KBM-7 (cell line): ENCODE measurements at regions not wholly inside any gene's neighbourhood (a gene's known extent, or its start where the extent isn't known, plus 50 kb on each side); places are given as distances from the start of the nearest gene placed in this dataset.
"Not testable (repeated sequence)": the region's sequence is repeated elsewhere in the genome, so short reads cannot be mapped to it uniquely, and the experiment has no call there.

Source experiments
- DNase-seq: peaks from one replicate; pipeline ENCODE4 v3.0.0-alpha.2; 2015
- in situ Hi-C: fragments of 300-500 bp; cut with MboI; formaldehyde crosslinking; loops from 2 replicates; pipeline ENCODE4 v1.14.3; 2020; ENCODE audit warnings: low sequenced_read_pairs, low pct_unique_long_range_greater_than_20kb, mixed read lengths

- in situ Hi-C loops, result no loop called here
- DNase-seq, result no peak
Observed at GRCh38 chr15:29529043-29529442, 259.4 kb upstream of the NSMCE3 start.

DNA sequence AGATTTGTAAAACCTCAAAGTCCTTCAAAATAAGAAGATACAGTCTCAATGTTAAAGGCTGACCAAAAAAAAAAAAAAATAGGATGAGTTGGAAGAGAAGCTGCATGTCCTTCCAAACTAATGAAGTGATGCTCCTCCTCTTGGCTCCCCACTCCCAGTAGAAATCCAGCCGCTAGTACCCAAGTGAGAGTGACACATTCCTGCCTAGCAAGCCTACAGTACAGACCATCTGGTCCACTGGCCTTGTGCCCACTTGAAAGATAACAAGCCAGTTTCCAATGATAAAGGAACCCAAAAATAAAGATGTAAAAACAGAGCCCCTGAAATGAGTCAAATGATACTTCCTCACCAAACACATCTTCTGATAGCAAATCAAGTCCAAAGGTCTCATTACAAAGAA is 258.7 kb upstream of the NSMCE3 start:
- in situ Hi-C loops, result no loop called here
- DNase-seq, result no peak

DNA sequence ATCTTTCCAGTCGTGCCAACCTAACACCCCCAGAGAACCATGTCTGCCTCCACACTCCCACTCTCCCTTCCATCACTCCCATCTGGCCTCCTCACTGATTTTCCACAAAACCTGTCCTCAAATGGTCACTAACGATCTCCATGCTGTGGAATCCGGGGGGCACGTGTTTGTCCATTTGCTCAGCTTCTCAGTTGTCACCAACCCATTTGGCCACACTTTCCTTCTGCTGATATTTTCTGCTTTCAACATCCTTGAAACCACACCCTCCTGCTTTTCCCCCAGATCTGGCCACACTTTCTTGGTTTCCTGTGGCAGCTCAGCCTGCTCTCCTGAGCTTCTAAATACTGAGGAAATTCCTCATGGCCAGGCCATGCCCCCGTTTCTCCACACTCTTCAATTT is 257.2 kb upstream of the NSMCE3 start:
- no peak for DNase-seq
- in situ Hi-C loops, result no loop called here

DNA sequence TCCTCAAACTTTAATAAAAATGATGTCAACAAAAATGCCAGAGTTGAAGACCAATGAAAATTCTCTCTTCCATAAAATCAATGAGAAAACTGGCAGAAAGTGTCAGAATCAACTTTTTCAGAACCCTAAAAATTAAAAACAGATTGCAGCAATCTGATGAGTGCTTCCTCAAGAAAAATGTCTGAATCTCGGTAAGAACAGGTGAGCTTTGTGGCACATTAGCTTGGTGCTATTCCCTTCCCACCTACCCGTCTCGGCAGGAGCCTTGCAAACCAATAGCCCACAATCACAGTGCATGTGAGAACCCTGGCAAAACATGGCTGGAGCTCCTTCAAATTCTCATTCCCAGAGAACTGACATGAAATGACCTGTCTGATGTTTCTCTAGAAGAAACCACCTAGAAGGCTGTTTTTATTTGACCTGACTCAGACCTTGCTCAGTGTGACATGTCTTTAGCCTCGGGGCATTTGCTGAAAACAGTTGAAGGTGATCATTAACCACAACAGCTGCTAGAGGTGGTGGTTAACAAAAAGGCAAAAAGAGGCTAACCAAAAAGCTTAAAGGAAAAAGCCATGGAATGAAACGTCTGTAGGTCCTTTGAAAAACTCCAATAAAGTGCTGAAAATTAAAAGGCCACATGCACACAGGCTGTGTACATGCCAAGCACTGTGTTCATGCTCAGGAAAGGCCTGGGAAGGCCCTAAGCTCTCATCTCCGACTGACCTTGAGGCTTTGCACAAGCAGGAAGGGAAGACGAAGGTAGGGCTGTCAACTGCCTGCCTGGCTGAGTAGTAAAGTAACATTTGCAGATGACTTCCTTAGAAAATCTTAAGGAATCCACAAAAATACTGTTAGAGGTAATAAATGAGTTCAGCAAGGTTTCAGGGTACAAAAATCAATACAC is 253.0 kb upstream of the NSMCE3 start:
- in situ Hi-C loops, result no loop called here

GRCh38 chr15:29518442-29518841 is 248.8 kb upstream of the NSMCE3 start:
- no peak for DNase-seq
- in situ Hi-C loops, result no loop called here

More for the DNA sequence above, 253.0 kb upstream of the NSMCE3 start:
- DNase-seq, result no peak

GRCh38 chr15:29517829-29518228 is 248.2 kb upstream of the NSMCE3 start:
- in situ Hi-C loops, result no loop called here
- DNase-seq, result no peak

DNA sequence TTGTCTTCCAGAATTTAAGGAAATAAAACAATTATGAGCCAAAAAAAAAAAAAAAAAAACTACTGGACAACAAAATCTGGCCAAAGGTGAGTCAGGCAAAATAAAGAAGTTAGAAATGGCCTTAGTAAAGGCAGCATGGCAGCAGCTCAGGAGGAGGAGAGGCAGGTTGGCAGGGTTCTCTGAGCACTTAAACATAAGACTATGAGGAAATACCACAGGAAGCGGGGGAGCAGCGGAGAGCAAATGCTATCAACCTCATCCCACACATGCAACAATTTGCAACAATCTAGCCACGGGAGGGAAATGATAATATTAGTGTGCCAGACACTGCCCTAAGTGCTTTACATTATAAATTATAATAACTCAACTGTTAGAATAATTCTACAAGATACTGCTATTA is 247.3 kb upstream of the NSMCE3 start:
- DNase-seq, result peak; percentile 9
- in situ Hi-C loops, result no loop called here

GRCh38 chr15:29514926-29515325 is 245.3 kb upstream of the NSMCE3 start:
- in situ Hi-C loops, result no loop called here

DNA sequence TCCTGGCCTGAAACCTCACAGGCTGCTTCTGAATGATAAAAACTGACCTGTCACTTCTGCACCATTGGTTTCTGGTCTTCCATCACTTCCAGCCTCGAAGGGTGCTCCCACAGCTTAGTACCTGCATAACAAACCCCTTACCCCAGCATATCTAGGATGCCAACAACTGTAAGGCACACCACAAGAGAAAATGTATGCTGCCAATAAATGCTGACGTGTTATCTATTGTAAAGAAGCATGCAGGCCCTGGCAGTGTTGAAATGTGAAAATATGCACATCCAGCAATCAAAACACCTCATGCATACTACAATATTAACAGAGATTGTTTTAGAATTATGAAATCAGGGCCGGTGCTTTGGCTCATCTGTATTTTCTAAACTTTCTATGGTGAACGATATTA is 242.0 kb upstream of the NSMCE3 start:
- no peak for DNase-seq
- in situ Hi-C loops, result no loop called here

More at GRCh38 chr15:29514926-29515325, 245.3 kb upstream of the NSMCE3 start:
- DNase-seq, result no peak

DNA sequence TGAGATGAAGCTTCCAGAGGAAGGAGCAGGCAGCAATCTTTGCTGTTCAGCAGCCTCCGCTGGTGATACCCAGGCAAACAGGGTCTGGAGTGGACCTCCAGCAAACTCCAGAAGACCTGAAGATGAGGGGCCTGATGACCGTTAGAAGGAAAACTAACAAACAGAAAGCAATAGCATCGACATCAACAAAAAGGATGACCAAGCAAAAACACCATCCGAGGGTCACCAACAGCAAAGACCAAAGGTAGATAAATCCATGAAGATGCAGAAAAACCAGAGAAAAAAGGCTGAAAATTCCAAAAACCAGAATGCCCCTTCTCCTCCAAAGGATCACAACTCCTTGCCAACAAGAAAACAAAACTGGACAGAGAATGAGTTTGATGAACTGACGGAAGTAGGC is 235.9 kb upstream of the NSMCE3 start:
- DNase-seq, in situ Hi-C loops: not testable (repeated sequence)

DNA sequence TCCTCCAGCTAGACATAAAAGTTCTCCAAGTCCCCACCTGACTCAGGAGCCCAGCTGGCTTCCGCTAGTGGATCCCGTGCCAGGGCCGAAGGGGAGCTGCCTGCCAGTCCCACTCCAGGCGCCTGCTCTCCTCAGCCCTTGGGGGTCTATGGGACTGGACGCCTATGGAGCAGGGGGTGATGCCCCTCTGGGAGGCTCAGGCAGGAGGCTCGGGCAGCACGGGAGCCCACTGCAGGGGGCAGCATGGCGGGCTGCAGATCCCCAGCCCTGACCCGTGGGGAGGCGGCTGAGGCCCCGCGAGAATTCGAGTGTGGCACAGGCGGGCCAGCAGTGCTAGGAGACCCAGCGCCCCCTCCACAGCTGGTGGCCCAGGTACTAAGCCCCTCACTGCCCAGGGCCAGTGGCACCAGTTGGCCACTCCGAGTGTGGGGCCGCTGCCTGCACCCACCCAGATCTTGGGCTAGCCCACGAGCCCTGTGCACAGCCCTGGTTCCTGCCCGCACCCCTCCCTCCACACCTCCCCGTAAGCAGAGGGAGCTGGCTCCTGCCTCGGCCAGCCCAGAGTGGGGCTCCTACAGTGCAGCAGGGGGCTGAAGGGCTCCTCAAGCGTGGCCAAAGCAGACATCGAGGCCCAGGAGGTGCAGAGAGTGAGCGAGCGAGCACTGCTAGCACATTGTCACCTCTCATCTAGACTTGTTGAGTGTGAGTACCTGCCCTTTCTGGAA is 221.3 kb upstream of the NSMCE3 start:
- in situ Hi-C loops, result no loop called here
- DNase-seq, result no peak

DNA sequence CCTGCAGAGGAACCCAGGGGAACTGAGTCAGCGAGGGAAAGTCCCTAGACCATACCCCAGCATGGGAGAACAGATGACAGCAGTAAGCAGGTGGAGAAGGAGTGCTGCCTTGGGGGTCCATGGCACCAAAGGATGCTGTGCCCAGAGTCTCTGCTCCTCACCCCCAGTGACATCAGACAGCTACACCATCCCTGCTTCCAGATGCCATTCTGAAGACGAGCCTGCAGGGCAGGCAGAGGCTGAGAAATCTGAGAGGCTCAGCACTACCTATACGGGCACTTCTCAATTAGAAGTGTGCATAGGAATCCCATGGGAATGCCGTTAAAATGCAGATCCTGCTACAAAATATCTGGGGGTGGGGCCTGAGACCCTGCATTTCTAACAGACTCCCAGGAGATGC is 211.3 kb upstream of the NSMCE3 start:
- DNase-seq, result no peak
- in situ Hi-C loops, result no loop called here

GRCh38 chr15:29480278-29480677 is 210.7 kb upstream of the NSMCE3 start:
- no peak for DNase-seq
- in situ Hi-C loops, result no loop called here

- in situ Hi-C loops, result no loop called here
- DNase-seq, result no peak
Observed at GRCh38 chr15:29477256-29477655, 207.6 kb upstream of the NSMCE3 start.

DNA sequence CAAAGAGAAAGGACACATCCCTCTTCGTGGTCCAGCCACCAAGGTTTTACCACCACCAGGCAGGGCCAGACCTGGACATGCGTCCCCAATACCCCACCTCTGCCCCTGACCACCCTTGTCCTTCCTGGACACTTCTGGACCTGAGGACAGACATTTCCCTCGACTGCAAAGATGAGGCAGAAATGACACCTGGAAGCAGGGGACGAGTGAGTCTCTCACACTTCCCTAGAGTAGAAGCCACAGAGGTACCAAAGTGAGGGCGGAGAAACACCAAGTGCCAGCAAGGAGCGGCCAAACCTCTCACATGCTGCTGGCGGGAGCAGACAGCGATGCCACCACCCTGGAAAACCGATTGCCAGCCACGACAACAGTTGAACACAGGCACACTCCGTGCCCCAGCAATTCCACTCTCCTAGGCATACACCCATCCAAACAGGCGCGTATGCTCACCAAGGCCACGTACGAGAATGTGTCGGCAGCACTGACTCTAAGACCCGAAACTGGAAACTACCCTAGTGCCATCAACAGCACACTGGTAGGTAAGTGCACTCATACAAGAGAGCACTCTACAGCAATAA is 207.0 kb upstream of the NSMCE3 start:
- in situ Hi-C loops, result no loop called here
- no peak for DNase-seq

DNA sequence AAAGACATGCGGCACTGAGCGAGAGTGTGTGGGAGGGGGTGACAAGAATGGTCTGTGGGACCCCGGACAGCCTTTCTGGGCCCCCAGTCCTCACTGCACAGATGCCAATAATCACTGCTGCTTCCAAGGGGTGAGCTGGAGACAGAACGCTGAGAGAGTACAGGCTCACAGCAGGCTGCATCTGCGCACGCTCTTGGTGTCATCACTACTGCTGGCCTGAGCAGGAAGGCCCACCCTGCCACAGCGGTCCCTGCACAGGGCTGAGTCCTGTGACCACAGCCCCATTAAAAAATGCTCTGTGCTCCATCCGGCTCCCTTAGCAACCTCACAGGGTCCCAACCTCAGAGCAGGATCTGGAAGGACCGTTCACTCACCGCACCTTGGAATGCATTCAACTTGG is 205.5 kb upstream of the NSMCE3 start:
- DNase-seq, result no peak
- in situ Hi-C loops, result no loop called here

GRCh38 chr15:29473621-29474105 is 204.0 kb upstream of the NSMCE3 start:
- no peak for DNase-seq
- in situ Hi-C loops, result no loop called here

DNA sequence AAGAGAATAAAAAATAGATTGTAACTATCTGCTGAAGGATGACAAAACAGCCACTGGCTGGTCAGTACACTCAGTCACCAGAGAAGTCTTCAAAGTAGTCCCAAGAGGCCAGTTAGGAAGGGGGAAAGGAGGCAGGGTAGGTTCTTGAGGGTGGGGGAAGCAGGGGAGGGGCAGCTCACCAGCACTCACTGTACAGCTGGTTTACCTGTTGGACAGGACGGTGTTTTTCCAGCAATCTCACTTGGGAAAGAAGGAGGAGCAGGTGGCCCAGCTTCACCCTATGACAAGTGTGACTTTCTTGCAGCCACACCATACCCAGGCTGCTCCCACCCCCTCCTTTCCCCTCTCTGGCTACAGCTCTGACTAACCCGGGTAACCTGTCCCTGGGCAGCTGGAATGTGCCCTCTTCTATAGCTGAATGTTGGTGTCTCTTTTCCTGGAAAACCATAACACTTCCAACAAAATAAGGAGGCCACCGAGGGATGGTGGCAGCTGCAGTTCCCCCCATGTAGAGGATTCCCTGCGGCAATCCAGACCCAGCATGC is 203.4 kb upstream of the NSMCE3 start:
- no peak for DNase-seq
- in situ Hi-C loops, result no loop called here

- DNase-seq, result no peak
- in situ Hi-C loops, result no loop called here
Observed at GRCh38 chr15:29471757-29472156, 202.1 kb upstream of the NSMCE3 start.

GRCh38 chr15:29471306-29471705 is 201.7 kb upstream of the NSMCE3 start:
- no peak for DNase-seq
- in situ Hi-C loops, result no loop called here
